B cell (primary cell): ENCODE measurements at regions not wholly inside any gene's neighbourhood (a gene's known extent, or its start where the extent isn't known, plus 50 kb on each side); places are given as distances from the start of the nearest gene placed in this dataset.

ENCODE experiments used
- ATAC-seq: fragments of 200-7000 bp; cut with Tn5 transposase; one replicate; pipeline ENCODE4 v1.10.0; 2021; ENCODE audit warnings: low read depth, mild to moderate bottlenecking, moderate number of reproducible peaks, moderate library complexity
- CTCF ChIA-PET: fragments of 350-600 bp; sonication (Branson Sonifier 250); formaldehyde crosslinking; loops from one replicate; lab custom pipeline; 2021; ENCODE audit warnings: antibody characterized with exemption, inconsistent platforms; lab: Charles Lee
- POLR2A ChIA-PET: fragments of 350-600 bp; sonication (Branson Sonifier 250); formaldehyde crosslinking; loops from one replicate; lab custom pipeline; 2021; ENCODE audit warnings: antibody characterized with exemption; lab: Charles Lee
- DNase-seq: peaks from one replicate; pipeline ENCODE4 v3.0.0; 2013
- H2AFZ ChIP-seq: 2 replicates; pipeline ENCODE4 v1.6.1; 2012; ENCODE audit warnings: mild to moderate bottlenecking, low read depth, low read length; ENCODE audit not compliant: insufficient read depth, poor library complexity, severe bottlenecking
- H3K27ac ChIP-seq, 2 donors: 1 replicate in 1 of 2; 2 replicates in 1 of 2; pipeline ENCODE4 v1.5.1; 2012 to 2013; ENCODE audit warnings: low read length in 2 of 2, mild to moderate bottlenecking in 2 of 2, moderate library complexity in 1 of 2
- H3K27me3 ChIP-seq, 4 experiments: fragments of 200-600 bp in 1 of 4; sonication (generic) in 1 of 4; replicated peaks in 1 of 4; 1 replicate in 2 of 4; 2 replicates in 2 of 4; pipeline versions ENCODE4 v1.6.1 to v1.7.0; 2013 to 2016; ENCODE audit warnings: low read length in 3 of 4, mild to moderate bottlenecking in 2 of 4, mixed read lengths in 1 of 4, moderate library complexity in 1 of 4; ENCODE audit not compliant: insufficient read depth in 4 of 4, control insufficient read depth in 3 of 4; ENCODE audit errors: control extremely low read depth in 1 of 4
- H3K36me3 ChIP-seq, 2 experiments: replicated peaks in 1 of 2; 1 replicate in 1 of 2; 2 replicates in 1 of 2; pipeline versions ENCODE4 v1.6.1 to v1.7.1; 2013; ENCODE audit warnings: low read length in 1 of 2; ENCODE audit not compliant: insufficient read depth in 2 of 2, control insufficient read depth in 1 of 2; ENCODE audit errors: control extremely low read depth in 1 of 2, extremely low read depth in 1 of 2
- H3K4me1 ChIP-seq, 2 donors: fragments of 200-600 bp in 1 of 2; sonication (generic) in 1 of 2; 1 replicate in 1 of 2; 2 replicates in 1 of 2; pipeline versions ENCODE4 v1.5.1 to v1.6.1; 2013 to 2017; ENCODE audit warnings: low read length in 2 of 2; ENCODE audit not compliant: control insufficient read depth in 2 of 2, insufficient read depth in 2 of 2
- H3K4me2 ChIP-seq: replicated peaks from 2 replicates; pipeline ENCODE3; 2012; ENCODE audit warnings: mild to moderate bottlenecking, low read depth, low read length; ENCODE audit not compliant: poor library complexity, severe bottlenecking
- H3K4me3 ChIP-seq, 5 experiments: fragments of 200-600 bp in 1 of 5; sonication (generic) in 1 of 5; 1 replicate in 3 of 5; 2 replicates in 2 of 5; pipeline versions ENCODE4 v1.5.1 to v1.7.0; 2011 to 2016; ENCODE audit warnings: low read length in 4 of 5, mild to moderate bottlenecking in 4 of 5, low read depth in 2 of 5, control low read depth in 1 of 5, moderate library complexity in 1 of 5; ENCODE audit not compliant: insufficient read depth in 1 of 5; ENCODE audit errors: control extremely low read depth in 1 of 5, extremely low read depth in 1 of 5
- H3K79me2 ChIP-seq: fragments of 200-600 bp; sonication (generic); one replicate; pipeline ENCODE4 v1.6.0; 2016; ENCODE audit warnings: low read length; ENCODE audit not compliant: control insufficient read depth, insufficient read depth
- H3K9ac ChIP-seq: fragments of 200-600 bp; sonication (generic); 2 replicates; pipeline ENCODE4 v1.6.1; 2017; ENCODE audit warnings: mild to moderate bottlenecking, low read length, moderate library complexity
- H3K9me3 ChIP-seq, 3 donors: one replicate each; pipeline versions ENCODE4 v1.6.1 to v1.7.1; 2013; ENCODE audit warnings: low read length in 2 of 3; ENCODE audit not compliant: control insufficient read depth in 2 of 3, insufficient read depth in 1 of 3; ENCODE audit errors: control extremely low read depth in 1 of 3
- H4K20me1 ChIP-seq: 2 replicates; pipeline ENCODE4 v1.6.0; 2012; ENCODE audit warnings: mild to moderate bottlenecking, low read length; ENCODE audit not compliant: insufficient read depth, control insufficient read depth, poor library complexity, severe bottlenecking
- H3K27ac Mint-ChIP-seq: one replicate; pipeline ENCODE4 v1.8.0; 2021; ENCODE audit warnings: mixed read lengths
- H3K27me3 Mint-ChIP-seq: one replicate; pipeline ENCODE4 v1.8.0; 2021; ENCODE audit warnings: mixed read lengths
- H3K4me1 Mint-ChIP-seq: one replicate; pipeline ENCODE4 v1.8.0; 2021; ENCODE audit warnings: mixed read lengths
- H3K4me3 Mint-ChIP-seq: one replicate; pipeline ENCODE4 v1.8.0; 2021; ENCODE audit warnings: mixed read lengths
- H3K9me3 Mint-ChIP-seq: one replicate; pipeline ENCODE4 v1.8.0; 2022; ENCODE audit warnings: mixed read lengths; ENCODE audit not compliant: insufficient read depth
- CTCF ChIP-seq: fragments of 200-600 bp; IDR thresholded peaks from one replicate; pipeline ENCODE4 v1.8.0; 2022; ENCODE audit warnings: antibody characterized with exemption, mild to moderate bottlenecking
- EZH2 ChIP-seq: IDR thresholded peaks from 2 replicates; pipeline ENCODE4 v1.6.1; 2012; ENCODE audit warnings: borderline replicate concordance, low read depth, mild to moderate bottlenecking, moderate library complexity, low read length; ENCODE audit not compliant: insufficient read depth, poor library complexity, severe bottlenecking
- WGBS: methylation state at CpG from one replicate; pipeline ENCODE4 v1.1.5; 2013; ENCODE audit warnings: missing lambda C conversion rate; ENCODE audit not compliant: insufficient coverage; 5-methylcytosine and 5-hydroxymethylcytosine counted together
- intact Hi-C: fragments of 100-400 bp; cut with micrococcal nuclease; formaldehyde crosslinking; loops from one replicate; pipeline ENCODE4 v1.10.0; 2022

GRCh38 chr2:118250463-118250862, 162.2 kb downstream of the INSIG2 start:
- no peaks in the 10 kb centered on the region for H3K79me2 ChIP-seq
- H2AFZ ChIP-seq: no peak overlapping the region
- no peaks in the 10 kb centered on the region for H3K9me3 ChIP-seq
- H3K27ac ChIP-seq: no peak overlapping the region
- WGBS: 78% methylated on average over 4 of the region's 5 CpGs
- H3K4me3 ChIP-seq: no peak overlapping the region
- no peaks in the 10 kb centered on the region for H4K20me1 ChIP-seq
- H3K4me3 Mint-ChIP-seq: no peak overlapping the region
- no peak overlapping the region for H3K27ac Mint-ChIP-seq
- H3K4me1 ChIP-seq: no peaks in the 10 kb centered on the region
- ChIA-PET POLR2A (no interaction called here), CTCF (no interaction called here)
- no peaks in the 10 kb centered on the region for H3K36me3 ChIP-seq
- DNase-seq (no peak), ATAC-seq (no peak)
- H3K27me3 ChIP-seq: peaks cover 0 to 4% (median 1%) of the 10 kb centered on the region in 4 experiments
- no peaks in the 10 kb centered on the region for H3K4me1 Mint-ChIP-seq
- TF ChIP-seq CTCF (no peak), EZH2 (no peak)
- H3K27me3 Mint-ChIP-seq: peaks cover 26% of the 10 kb centered on the region
- intact Hi-C loops: no loop called here
- H3K4me2 ChIP-seq: no peak overlapping the region
- no peak overlapping the region for H3K9ac ChIP-seq
- no peaks in the 10 kb centered on the region for H3K9me3 Mint-ChIP-seq

- 80% methylated on average over 2 of the region's 4 CpGs for WGBS
- no peaks in the 10 kb centered on the region for H3K36me3 ChIP-seq
- ChIA-PET POLR2A (no interaction called here), CTCF (no interaction called here)
- H3K27me3 ChIP-seq: peaks cover 0 to 4% (median 1%) of the 10 kb centered on the region in 4 experiments
- H3K79me2 ChIP-seq: no peaks in the 10 kb centered on the region
- Mint-ChIP-seq H3K9me3 (no peaks in the 10 kb centered on the region), H3K27ac (no peak overlapping the region), H3K4me1 (no peaks in the 10 kb centered on the region), H3K4me3 (no peak overlapping the region), H3K27me3 (peaks cover 22% of the 10 kb centered on the region)
- no peaks in the 10 kb centered on the region for H4K20me1 ChIP-seq
- no peak overlapping the region for H3K4me3 ChIP-seq
- no peak overlapping the region for H2AFZ ChIP-seq
- H3K27ac ChIP-seq: no peak overlapping the region
- H3K4me2 ChIP-seq: no peak overlapping the region
- no peaks in the 10 kb centered on the region for H3K9me3 ChIP-seq
- no peak overlapping the region for H3K9ac ChIP-seq
- no peak for ATAC-seq
- no peak for DNase-seq
- H3K4me1 ChIP-seq: no peaks in the 10 kb centered on the region
- TF ChIP-seq EZH2: no peak
- TF ChIP-seq CTCF: no peak
- intact Hi-C loops: no loop called here
Measured at GRCh38 chr2:118250001-118250400, 161.7 kb downstream of the INSIG2 start.
